ENCODE measurements at regions not wholly inside any gene's neighbourhood (a gene's known extent, or its start where the extent isn't known, plus 50 kb on each side); places are given as distances from the start of the nearest gene placed in this dataset.

GRCh38 chr13:39106216-39107005, 68.2 kb downstream of the NHLRC3 start:
- TF ChIP-seq POLR2A (IDR thresholded peaks at IDR 0.05) = no peak
- TF ChIP-seq, protein P1, sequence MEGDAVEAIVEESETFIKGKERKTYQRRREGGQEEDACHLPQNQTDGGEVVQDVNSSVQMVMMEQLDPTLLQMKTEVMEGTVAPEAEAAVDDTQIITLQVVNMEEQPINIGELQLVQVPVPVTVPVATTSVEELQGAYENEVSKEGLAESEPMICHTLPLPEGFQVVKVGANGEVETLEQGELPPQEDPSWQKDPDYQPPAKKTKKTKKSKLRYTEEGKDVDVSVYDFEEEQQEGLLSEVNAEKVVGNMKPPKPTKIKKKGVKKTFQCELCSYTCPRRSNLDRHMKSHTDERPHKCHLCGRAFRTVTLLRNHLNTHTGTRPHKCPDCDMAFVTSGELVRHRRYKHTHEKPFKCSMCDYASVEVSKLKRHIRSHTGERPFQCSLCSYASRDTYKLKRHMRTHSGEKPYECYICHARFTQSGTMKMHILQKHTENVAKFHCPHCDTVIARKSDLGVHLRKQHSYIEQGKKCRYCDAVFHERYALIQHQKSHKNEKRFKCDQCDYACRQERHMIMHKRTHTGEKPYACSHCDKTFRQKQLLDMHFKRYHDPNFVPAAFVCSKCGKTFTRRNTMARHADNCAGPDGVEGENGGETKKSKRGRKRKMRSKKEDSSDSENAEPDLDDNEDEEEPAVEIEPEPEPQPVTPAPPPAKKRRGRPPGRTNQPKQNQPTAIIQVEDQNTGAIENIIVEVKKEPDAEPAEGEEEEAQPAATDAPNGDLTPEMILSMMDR (IDR thresholded peaks at IDR 0.05) = no peak
